ENCODE measurements at regions not wholly inside any gene's neighbourhood (a gene's known extent, or its start where the extent isn't known, plus 50 kb on each side); places are given as distances from the start of the nearest gene placed in this dataset.

DNA sequence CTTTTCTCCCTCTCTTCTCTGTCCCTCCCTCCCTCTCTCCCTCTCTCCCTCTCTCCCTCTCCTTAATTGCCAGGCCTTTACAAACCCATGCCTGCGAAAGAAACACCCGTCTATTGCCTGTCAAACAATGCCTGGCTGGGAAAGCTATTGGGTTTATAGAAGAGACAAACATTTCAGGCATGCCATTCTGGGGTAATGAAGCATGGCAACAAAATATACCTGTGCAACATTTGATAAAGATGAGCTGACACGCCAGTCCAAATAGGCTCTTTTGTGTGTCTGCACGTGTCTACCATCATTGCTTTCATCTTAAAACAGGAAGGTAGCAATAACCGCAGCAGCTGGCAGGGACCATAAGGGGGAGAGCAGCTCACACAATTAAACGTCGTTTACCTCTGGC, 282.1 kb downstream of the ZNF516 start:
- DNase-seq (no peak), ATAC-seq (ENCODE audit: poor library complexity) (no peak)
- intact Hi-C loops (cut with DNase I): no loop called here

DNA sequence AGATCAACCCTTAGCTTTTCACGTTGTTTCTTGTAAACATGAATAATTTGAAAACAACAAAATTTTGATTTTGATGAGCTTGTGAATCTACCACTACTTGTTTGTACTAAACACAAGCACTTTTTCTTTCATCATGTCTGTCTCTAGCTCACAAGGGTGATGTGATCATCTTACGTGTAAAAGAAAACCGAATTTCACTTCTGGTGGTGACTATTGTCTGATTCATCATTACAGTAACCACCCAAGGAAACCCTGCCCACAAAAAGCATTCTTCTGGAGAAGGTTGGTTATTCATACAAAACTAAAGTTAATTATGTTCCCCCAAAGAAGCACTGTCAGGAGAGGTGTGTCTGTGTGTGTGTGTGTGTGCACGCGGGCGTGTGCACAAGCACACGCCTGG, 285.4 kb downstream of the ZNF516 start:
- intact Hi-C loops (cut with DNase I): no loop called here
- no peak for ATAC-seq (ENCODE audit: poor library complexity)
- no peak for DNase-seq

- intact Hi-C loops (cut with DNase I): no loop called here
- no peak for ATAC-seq (ENCODE audit: poor library complexity)
- no peak for DNase-seq
Measured at GRCh38 chr18:76208678-76209306, 286.2 kb downstream of the ZNF516 start.

DNA sequence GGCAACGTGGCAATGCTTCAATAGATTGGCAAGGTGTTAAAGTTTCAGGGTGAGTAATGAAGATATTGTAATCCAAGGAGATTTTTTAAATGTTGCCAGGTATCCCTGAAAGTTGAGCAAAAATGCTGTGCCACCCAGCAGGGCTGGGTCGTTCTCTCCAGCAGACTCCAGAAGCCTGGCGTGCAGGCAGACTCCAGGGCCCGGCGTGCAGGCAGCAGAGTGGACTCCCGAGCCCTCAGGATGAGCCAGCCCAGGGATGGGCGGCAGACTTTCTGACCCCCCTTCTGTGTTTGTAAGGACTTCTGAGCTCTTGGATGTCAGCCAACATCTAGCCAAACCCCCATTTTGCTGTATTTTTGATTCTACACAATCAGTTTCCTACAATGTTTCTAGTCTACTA, 289.1 kb downstream of the ZNF516 start:
- intact Hi-C loops (cut with DNase I): no loop called here
- no peak for ATAC-seq (ENCODE audit: poor library complexity)
- no peak for DNase-seq

DNA sequence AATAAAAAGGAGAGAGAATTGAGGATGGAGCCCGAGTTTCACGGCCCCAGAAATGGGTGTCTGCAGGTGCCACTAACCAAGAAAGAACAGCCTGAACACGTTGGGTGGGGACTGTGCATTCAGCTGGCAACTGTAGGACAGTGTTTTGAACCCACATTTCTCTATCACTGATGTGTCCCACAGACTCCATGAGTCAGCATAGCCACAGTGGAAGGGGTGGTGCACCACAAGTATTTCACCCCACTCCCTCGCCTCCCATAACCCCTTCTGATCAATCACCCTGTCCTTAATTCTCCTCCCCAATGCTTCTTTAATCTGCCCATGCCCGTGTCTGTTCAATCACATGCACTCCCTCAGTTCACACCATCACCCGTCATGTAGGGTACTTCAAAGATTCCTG, 291.5 kb downstream of the ZNF516 start:
- ATAC-seq (ENCODE audit: poor library complexity): no peak
- no peak for DNase-seq
- intact Hi-C loops (cut with DNase I): no loop called here

DNA sequence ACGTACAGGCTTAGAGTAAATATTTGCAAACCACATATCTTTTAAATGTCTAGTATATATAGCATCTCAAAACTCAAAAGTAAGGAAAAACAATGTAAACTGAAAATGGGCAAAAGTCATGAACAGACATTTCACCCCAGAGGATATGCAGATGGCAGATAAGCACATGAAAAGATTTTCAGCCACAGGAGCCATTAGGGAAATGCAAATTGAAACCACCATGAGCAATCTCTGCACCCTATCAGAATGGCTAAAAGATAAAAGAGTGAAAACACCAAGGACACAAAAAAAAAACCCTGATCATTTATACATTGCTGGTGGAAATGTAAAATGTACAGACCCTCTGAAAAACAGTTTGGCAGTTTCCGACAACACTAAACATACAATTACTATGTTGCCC, 292.7 kb downstream of the ZNF516 start:
- intact Hi-C loops (cut with DNase I): no loop called here
- ATAC-seq (ENCODE audit: poor library complexity): no peak

DNA sequence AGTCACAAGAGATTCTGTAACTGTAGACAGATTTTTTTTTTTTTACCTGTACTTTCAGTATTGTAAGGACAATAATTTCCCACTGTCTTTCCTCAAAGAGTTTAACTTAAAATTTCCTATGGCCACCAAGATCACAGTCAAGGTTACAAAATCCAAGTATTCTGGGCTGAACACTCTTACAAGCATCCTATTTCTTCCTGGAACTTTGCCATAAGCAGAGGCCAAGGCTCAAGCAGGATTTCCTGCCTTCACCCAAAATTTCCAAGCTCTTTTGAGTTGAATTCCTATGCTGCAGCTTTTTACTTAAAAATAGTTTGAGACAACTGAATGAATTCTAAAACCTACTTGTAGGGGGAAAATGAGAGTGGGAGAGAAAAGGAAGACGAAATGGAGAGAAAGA, 299.4 kb downstream of the ZNF516 start:
- no peak for DNase-seq
- intact Hi-C loops (cut with DNase I): no loop called here
- ATAC-seq (ENCODE audit: poor library complexity): no peak

More for the DNA sequence above, 292.7 kb downstream of the ZNF516 start:
- DNase-seq: no peak

- peak; percentile 36 for ATAC-seq (ENCODE audit: poor library complexity)
- intact Hi-C loops (cut with DNase I): no loop called here
- DNase-seq: no peak
Measured at GRCh38 chr18:76188097-76188496, 306.9 kb downstream of the ZNF516 start.

- no peak for ATAC-seq (ENCODE audit: poor library complexity)
- DNase-seq: no peak
- intact Hi-C loops (cut with DNase I): loop anchor here (10.0 kb wide), 1 partner anchor 64 kb away; no protein-coding TSS in a partner anchor
Measured at GRCh38 chr18:76179257-76179656, 315.8 kb downstream of the ZNF516 start.

DNA sequence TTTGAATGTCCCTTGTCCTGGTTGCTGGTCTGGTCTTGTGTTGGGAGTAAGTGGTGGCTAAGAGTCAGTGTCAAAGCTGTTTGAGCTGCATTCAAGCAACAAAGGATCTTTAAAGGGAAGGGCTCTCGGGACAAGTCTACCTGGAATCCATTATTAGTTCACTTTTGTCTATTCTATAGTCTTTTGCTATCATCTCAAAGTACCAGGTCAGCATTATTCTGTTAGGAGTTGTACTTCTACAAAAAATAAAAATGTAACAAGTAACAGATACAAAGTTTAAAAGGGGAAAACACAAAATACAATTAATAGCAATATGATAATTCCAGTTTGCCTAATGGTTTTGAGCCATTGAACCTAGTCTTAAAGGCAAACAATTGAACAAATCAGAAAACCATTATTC, 317.9 kb downstream of the ZNF516 start:
- no peak for ATAC-seq (ENCODE audit: poor library complexity)
- intact Hi-C loops (cut with DNase I): loop anchor here (10.0 kb wide), 1 partner anchor 62 kb away; no protein-coding TSS in a partner anchor

DNA sequence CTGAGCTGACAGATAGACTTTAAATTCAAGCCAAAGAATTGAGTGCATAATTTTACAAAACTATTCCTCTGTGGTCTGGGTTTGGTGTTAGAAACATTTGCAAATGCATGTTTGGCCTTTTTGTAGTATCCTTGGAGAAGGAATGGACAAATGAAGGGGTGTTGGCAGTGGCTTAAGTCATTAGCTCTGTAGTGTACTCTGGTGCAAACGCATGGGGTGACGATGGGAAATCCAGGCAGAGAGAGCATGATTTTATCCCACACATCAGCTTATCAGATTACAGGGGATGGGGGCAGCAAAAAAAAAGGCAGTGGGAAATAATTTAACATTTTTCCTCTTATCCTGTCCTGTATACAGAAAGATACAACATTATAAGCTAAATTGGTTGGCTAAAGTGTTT, 320.6 kb downstream of the ZNF516 start:
- intact Hi-C loops (cut with DNase I): loop anchor here (10.0 kb wide), 1 partner anchor 60 kb away; no protein-coding TSS in a partner anchor
- no peak for ATAC-seq (ENCODE audit: poor library complexity)
- DNase-seq: no peak

More for the DNA sequence above, 317.9 kb downstream of the ZNF516 start:
- DNase-seq: no peak

DNA sequence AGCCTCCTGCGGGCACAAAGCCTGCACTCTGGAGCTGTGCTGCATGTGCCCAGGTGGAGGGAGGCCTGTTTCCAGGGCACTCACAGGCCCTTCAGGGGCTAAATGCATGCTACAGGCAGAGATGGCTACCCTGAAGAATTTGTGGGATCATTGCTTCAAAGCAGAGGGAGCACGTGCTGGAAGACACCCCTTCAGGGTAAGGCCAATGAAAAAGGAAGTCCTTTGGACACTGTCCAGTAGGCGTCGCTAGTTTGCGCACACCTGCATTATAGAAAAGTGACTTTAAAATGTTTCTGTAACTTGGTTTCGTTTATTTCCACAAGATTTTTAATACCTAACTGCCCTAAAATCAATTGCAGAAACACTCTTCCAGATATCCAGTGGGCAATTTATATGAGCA, 325.3 kb downstream of the ZNF516 start:
- intact Hi-C loops (cut with DNase I): loop anchor here (10.0 kb wide), 1 partner anchor 55 kb away; no protein-coding TSS in a partner anchor
- ATAC-seq (ENCODE audit: poor library complexity): no peak
- DNase-seq: no peak

DNA sequence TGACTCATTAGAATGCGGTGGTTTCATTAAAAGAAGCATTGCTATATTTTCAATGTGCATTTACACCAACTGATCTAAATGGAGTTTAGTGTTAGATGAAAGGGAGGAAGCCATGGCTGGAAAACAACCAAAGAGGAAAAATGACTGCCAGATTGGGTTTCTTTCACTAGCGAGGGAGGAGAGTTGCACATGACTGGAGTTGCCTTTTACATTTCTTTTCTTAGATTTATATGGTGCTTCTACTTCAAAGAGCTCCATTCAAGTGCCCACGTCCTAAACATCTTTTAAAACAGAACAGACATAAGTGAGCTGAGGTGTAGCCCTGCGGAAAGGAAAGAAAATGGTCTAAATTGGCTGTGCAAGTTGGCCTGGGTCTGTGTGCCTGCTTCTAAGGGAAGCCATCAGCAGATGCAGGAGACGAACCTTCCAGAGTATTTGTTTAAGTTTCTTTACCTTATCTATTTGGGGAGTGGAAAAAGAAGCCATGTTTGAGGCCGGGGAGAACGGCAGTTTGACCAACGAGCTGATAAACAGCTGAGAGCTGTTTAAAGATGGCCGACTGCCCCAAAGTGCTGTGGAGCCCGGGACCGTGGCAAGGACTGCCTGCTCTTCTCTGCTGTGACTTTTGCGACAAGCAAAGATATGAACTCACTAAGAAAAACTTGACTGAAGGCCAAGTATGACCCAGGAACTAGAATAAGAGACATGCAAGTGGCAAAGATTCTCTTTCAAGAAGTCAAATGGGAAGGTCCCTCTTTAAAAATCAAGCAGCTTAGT, 327.0 kb downstream of the ZNF516 start:
- DNase-seq (no peak), ATAC-seq (ENCODE audit: poor library complexity) (no peak)
- intact Hi-C loops (cut with DNase I): no loop called here

GRCh38 chr18:76167410-76167809, 327.6 kb downstream of the ZNF516 start:
- intact Hi-C loops (cut with DNase I): no loop called here
- DNase-seq: no peak
- ATAC-seq (ENCODE audit: poor library complexity): no peak

DNA sequence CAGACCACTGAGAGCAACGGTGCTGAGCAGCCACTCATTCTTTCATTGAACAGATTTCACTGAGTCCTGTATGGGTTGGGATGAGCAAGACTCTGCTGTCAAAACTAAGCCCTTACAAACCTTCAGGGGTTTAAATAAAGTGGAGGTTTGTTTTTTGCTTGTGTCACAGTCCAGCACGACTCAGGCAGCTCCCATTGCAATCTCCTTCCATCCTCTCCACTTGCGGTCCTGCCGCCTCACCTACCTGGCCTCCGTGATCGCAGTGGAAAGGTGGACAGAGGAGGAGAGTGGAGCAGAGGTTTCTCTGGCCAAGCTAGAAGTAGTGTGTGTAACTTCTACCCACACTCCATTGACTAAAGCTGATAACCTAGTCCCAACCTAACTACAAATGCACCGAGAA, 332.2 kb downstream of the ZNF516 start:
- intact Hi-C loops (cut with DNase I): no loop called here
- ATAC-seq (ENCODE audit: poor library complexity) (no peak), DNase-seq (no peak)

DNA sequence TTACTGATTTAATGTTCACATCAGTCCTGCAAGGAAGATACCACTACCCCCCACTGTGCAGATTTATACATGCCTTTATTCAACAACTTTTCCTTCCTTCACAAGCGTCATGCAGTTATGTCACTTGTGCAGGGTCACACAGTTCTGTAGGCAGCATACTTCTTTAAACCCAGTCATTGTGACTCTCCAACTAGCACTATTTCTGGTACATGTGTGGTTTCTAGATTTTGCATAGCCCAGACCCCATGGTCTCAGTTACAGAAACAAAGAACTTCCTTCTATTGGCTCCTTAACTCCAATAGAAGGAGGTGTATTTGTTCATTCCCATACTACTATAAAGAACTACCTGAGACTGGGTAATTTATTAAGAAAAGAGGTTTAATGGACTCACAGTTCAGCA, 333.1 kb downstream of the ZNF516 start:
- ATAC-seq (ENCODE audit: poor library complexity): no peak
- intact Hi-C loops (cut with DNase I): no loop called here
- no peak for DNase-seq

GRCh38 chr18:76153691-76154090, 341.4 kb downstream of the ZNF516 start:
- no peak for ATAC-seq (ENCODE audit: poor library complexity)
- no peak for DNase-seq
- intact Hi-C loops (cut with DNase I): no loop called here

DNA sequence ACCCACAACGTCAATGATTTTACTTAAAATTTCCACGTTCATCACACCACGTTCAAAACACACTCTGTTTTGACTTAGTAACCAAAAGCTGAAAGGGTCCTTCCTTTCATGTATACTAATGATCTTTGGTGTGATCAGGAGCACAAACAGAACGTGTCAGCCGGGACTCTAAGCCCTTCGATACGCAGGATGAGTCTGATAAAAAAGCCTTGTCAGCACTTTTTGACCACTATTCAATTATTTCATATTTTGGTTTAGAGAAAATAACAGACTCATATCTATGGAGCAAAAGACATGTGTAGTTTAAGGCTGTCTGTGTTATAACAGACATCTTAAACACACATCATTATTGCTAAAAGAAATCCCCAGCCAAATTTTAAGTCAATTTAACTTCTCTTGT, 345.3 kb downstream of the ZNF516 start:
- intact Hi-C loops (cut with DNase I): no loop called here
- no peak for DNase-seq
- no peak for ATAC-seq (ENCODE audit: poor library complexity)

DNA sequence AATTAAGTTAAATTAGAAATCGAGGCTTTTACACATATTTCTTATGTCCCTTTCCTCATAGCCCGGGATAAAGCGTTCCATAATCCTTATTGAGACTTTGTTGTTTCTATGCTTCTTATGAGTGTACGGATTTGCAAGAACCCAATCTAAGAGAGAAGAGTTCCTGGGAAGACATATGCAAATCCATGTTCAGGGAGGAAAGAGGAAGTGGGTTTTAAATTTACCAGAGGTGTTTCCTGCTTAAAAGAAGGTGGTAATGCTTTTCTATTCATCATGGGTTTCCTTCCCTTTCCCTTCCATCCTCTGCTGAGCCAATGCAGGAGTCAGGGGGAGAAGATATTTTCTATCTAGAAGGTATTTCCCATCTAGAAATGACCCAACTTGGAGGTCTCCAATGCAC, 345.8 kb downstream of the ZNF516 start:
- no peak for ATAC-seq (ENCODE audit: poor library complexity)
- no peak for DNase-seq
- intact Hi-C loops (cut with DNase I): no loop called here

All from Right ventricle myocardium superior (tissue), 1 donor.